Neural progenitor cell (in vitro differentiated cells): ENCODE measurements at regions not wholly inside any gene's neighbourhood (a gene's known extent, or its start where the extent isn't known, plus 50 kb on each side); places are given as distances from the start of the nearest gene placed in this dataset.

Source experiments
- DNase-seq: peaks from one replicate; pipeline ENCODE4 v3.0.0-alpha.2; 2016; ENCODE audit warnings: low spot score
- H2AFZ ChIP-seq: fragments of 200-600 bp; sonication (generic); replicated peaks from 2 replicates; pipeline ENCODE4 v1.6.1; 2016; ENCODE audit warnings: antibody characterized with exemption
- H3F3A ChIP-seq: fragments of 200-600 bp; sonication (generic); 2 replicates; pipeline ENCODE4 v1.6.1; 2016; ENCODE audit warnings: antibody characterized with exemption, low read depth
- H3K27ac ChIP-seq: fragments of 200-600 bp; sonication (generic); 2 replicates; pipeline ENCODE4 v1.5.1; 2016; ENCODE audit warnings: mild to moderate bottlenecking
- H3K27me3 ChIP-seq: fragments of 200-600 bp; sonication (generic); 2 replicates; pipeline ENCODE4 v1.6.1; 2016; ENCODE audit warnings: mild to moderate bottlenecking, moderate library complexity
- H3K36me3 ChIP-seq: fragments of 200-600 bp; sonication (generic); 2 replicates; pipeline ENCODE4 v1.5.1; 2016
- H3K4me1 ChIP-seq: fragments of 200-600 bp; sonication (generic); 2 replicates; pipeline ENCODE4 v1.6.1; 2016; ENCODE audit warnings: mixed run types
- H3K4me2 ChIP-seq: fragments of 200-600 bp; sonication (generic); 2 replicates; pipeline ENCODE4 v1.6.1; 2016
- H3K4me3 ChIP-seq: fragments of 200-600 bp; sonication (generic); 2 replicates; pipeline ENCODE4 v1.5.1; 2016
- H3K79me2 ChIP-seq: fragments of 200-600 bp; sonication (generic); 2 replicates; pipeline ENCODE4 v1.6.1; 2016; ENCODE audit warnings: low read depth
- H3K9ac ChIP-seq: fragments of 200-600 bp; sonication (generic); 2 replicates; pipeline ENCODE4 v1.6.1; 2016
- H3K9me3 ChIP-seq: fragments of 200-600 bp; sonication (generic); 2 replicates; pipeline ENCODE4 v1.5.1; 2016; ENCODE audit warnings: low read depth
- H4K20me1 ChIP-seq: fragments of 200-600 bp; sonication (generic); 2 replicates; pipeline ENCODE4 v1.6.1; 2016; ENCODE audit warnings: low read depth
- H3K27ac Mint-ChIP-seq: 3 replicates; pipeline ENCODE4 v1.8.0; 2021; ENCODE audit warnings: mixed read lengths
- H3K27me3 Mint-ChIP-seq: 2 replicates; pipeline ENCODE4 v1.8.0; 2022; ENCODE audit warnings: low read depth, mild to moderate bottlenecking, inconsistent platforms, moderate library complexity, mixed read lengths; ENCODE audit not compliant: insufficient read depth
- H3K36me3 Mint-ChIP-seq: 3 replicates; pipeline ENCODE4 v1.8.0; 2021; ENCODE audit warnings: mixed read lengths
- H3K4me1 Mint-ChIP-seq: 3 replicates; pipeline ENCODE4 v1.8.0; 2021; ENCODE audit warnings: mixed read lengths
- H3K4me3 Mint-ChIP-seq: 3 replicates; pipeline ENCODE4 v1.8.0; 2021; ENCODE audit warnings: mild to moderate bottlenecking, moderate library complexity, mixed read lengths
- H3K9me3 Mint-ChIP-seq: 3 replicates; pipeline ENCODE4 v1.8.0; 2020; ENCODE audit warnings: mixed read lengths
- EZH2 ChIP-seq: fragments of 200-600 bp; sonication (generic); IDR thresholded peaks from 2 replicates; pipeline ENCODE4 v1.6.1; 2017; ENCODE audit warnings: antibody characterized with exemption, mild to moderate bottlenecking, moderate library complexity
- EZH2phosphoT487 ChIP-seq: fragments of 200-600 bp; sonication (generic); IDR thresholded peaks from 2 replicates; pipeline ENCODE4 v1.6.1; 2017; ENCODE audit warnings: antibody characterized with exemption
- TF ChIP-seq, protein P1 (sequence below): fragments of 200-600 bp; sonication (generic); IDR thresholded peaks from 2 replicates; pipeline ENCODE4 v1.5.1; 2017; ENCODE audit warnings: antibody characterized with exemption, mild to moderate bottlenecking

GRCh38 chr7:94135180-94135579 lies 131.0 kb upstream of the BET1 start:
- Histone ChIP-seq H4K20me1 (no peaks in the 10 kb centered on the region), H3K9ac (no peak overlapping the region), H3K4me3 (no peak overlapping the region), H3K4me2 (no peak overlapping the region), H3K4me1 (no peaks in the 10 kb centered on the region), H3K9me3 (no peaks in the 10 kb centered on the region), H3K27ac (no peak overlapping the region), H2AFZ (no peak overlapping the region), H3K79me2 (no peaks in the 10 kb centered on the region), H3F3A (no peaks in the 10 kb centered on the region), H3K36me3 (no peaks in the 10 kb centered on the region), H3K27me3 (no peaks in the 10 kb centered on the region)
- no peak for DNase-seq
- TF ChIP-seq, protein P1, sequence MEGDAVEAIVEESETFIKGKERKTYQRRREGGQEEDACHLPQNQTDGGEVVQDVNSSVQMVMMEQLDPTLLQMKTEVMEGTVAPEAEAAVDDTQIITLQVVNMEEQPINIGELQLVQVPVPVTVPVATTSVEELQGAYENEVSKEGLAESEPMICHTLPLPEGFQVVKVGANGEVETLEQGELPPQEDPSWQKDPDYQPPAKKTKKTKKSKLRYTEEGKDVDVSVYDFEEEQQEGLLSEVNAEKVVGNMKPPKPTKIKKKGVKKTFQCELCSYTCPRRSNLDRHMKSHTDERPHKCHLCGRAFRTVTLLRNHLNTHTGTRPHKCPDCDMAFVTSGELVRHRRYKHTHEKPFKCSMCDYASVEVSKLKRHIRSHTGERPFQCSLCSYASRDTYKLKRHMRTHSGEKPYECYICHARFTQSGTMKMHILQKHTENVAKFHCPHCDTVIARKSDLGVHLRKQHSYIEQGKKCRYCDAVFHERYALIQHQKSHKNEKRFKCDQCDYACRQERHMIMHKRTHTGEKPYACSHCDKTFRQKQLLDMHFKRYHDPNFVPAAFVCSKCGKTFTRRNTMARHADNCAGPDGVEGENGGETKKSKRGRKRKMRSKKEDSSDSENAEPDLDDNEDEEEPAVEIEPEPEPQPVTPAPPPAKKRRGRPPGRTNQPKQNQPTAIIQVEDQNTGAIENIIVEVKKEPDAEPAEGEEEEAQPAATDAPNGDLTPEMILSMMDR, result no peak
- TF ChIP-seq EZH2phosphoT487 (no peak), EZH2 (no peak)
- Mint-ChIP-seq H3K27me3 (peaks cover 4% of the 10 kb centered on the region), H3K36me3 (no peaks in the 10 kb centered on the region), H3K9me3 (no peaks in the 10 kb centered on the region), H3K4me1 (peaks cover 19% of the 10 kb centered on the region), H3K27ac (no peak overlapping the region), H3K4me3 (no peak overlapping the region)

GRCh38 chr7:94142281-94142680 lies 138.1 kb upstream of the BET1 start:
- no peaks in the 10 kb centered on the region for H3K4me1 ChIP-seq
- no peak overlapping the region for H3K4me3 ChIP-seq
- H4K20me1 ChIP-seq, result no peaks in the 10 kb centered on the region
- H3K36me3 ChIP-seq, result no peaks in the 10 kb centered on the region
- H3F3A ChIP-seq, result no peaks in the 10 kb centered on the region
- DNase-seq, result no peak
- Mint-ChIP-seq H3K36me3 (no peaks in the 10 kb centered on the region), H3K4me1 (peaks cover 9% of the 10 kb centered on the region), H3K27me3 (peaks cover 3% of the 10 kb centered on the region), H3K9me3 (no peaks in the 10 kb centered on the region), H3K4me3 (no peak overlapping the region), H3K27ac (no peak overlapping the region)
- H2AFZ ChIP-seq, result no peak overlapping the region
- no peaks in the 10 kb centered on the region for H3K79me2 ChIP-seq
- no peaks in the 10 kb centered on the region for H3K9me3 ChIP-seq
- H3K27me3 ChIP-seq, result no peaks in the 10 kb centered on the region
- TF ChIP-seq EZH2phosphoT487, result no peak
- no peak for TF ChIP-seq EZH2
- TF ChIP-seq, protein P1, result no peak
- H3K27ac ChIP-seq, result no peak overlapping the region
- no peak overlapping the region for H3K4me2 ChIP-seq
- no peak overlapping the region for H3K9ac ChIP-seq

- Histone ChIP-seq H3K4me3 (no peak overlapping the region), H3K27ac (no peak overlapping the region), H3K36me3 (no peaks in the 10 kb centered on the region), H3K9me3 (no peaks in the 10 kb centered on the region), H3K79me2 (no peaks in the 10 kb centered on the region), H3F3A (no peaks in the 10 kb centered on the region), H2AFZ (no peak overlapping the region), H3K9ac (no peak overlapping the region), H3K4me2 (no peak overlapping the region), H3K4me1 (no peaks in the 10 kb centered on the region), H4K20me1 (no peaks in the 10 kb centered on the region), H3K27me3 (no peaks in the 10 kb centered on the region)
- DNase-seq, result no peak
- Mint-ChIP-seq H3K4me3 (no peak overlapping the region), H3K4me1 (peaks cover 9% of the 10 kb centered on the region), H3K27ac (no peak overlapping the region), H3K9me3 (no peaks in the 10 kb centered on the region), H3K27me3 (peaks cover 3% of the 10 kb centered on the region), H3K36me3 (no peaks in the 10 kb centered on the region)
- TF ChIP-seq, protein P1, result no peak
- TF ChIP-seq EZH2 (no peak), EZH2phosphoT487 (no peak)
Observed at GRCh38 chr7:94145602-94146001, 141.4 kb upstream of the BET1 start.

GRCh38 chr7:94146408-94146807 lies 142.3 kb upstream of the BET1 start:
- H4K20me1 ChIP-seq, result no peaks in the 10 kb centered on the region
- Mint-ChIP-seq H3K4me1 (peaks cover 9% of the 10 kb centered on the region), H3K27me3 (peaks cover 3% of the 10 kb centered on the region), H3K27ac (no peak overlapping the region), H3K36me3 (no peaks in the 10 kb centered on the region), H3K4me3 (no peak overlapping the region), H3K9me3 (no peaks in the 10 kb centered on the region)
- no peak overlapping the region for H3K27ac ChIP-seq
- no peaks in the 10 kb centered on the region for H3K4me1 ChIP-seq
- no peaks in the 10 kb centered on the region for H3K27me3 ChIP-seq
- no peak overlapping the region for H3K4me2 ChIP-seq
- H3K4me3 ChIP-seq, result no peak overlapping the region
- H3K79me2 ChIP-seq, result no peaks in the 10 kb centered on the region
- no peaks in the 10 kb centered on the region for H3K9me3 ChIP-seq
- H3K9ac ChIP-seq, result no peak overlapping the region
- no peaks in the 10 kb centered on the region for H3F3A ChIP-seq
- TF ChIP-seq, protein P1, result no peak
- TF ChIP-seq EZH2phosphoT487 (no peak), EZH2 (no peak)
- DNase-seq, result no peak
- H2AFZ ChIP-seq, result no peak overlapping the region
- H3K36me3 ChIP-seq, result no peaks in the 10 kb centered on the region
